ENCODE measurements at regions not wholly inside any gene's neighbourhood (a gene's known extent, or its start where the extent isn't known, plus 50 kb on each side); places are given as distances from the start of the nearest gene placed in this dataset.

DNA sequence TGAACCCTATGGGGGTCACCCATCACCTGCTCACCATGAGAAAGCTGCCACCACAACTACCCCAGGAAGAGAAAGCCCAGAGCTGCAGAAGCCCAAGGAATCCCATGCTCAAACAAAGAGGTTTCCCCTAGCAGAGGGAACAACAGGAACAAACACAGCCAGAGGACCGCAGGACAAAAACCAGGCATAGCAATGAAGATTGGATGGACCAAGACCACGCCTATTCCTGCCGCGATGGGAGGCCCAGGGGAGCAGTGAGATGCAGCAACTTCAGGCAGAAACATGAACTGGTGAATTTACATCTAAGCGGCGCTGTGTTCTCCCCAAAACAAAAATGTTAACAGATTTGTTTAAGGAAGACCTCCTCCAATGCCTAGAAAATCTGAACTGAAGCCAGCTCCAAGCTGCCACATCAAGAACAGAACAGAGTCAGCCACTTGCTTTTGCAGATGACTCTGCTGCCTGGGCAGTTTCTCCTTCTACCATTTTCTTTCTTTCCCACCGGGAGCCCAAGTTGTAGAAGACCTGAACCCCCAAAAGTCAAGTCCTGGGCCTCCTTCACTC is 134.2 kb upstream of the NEBL start:
- no peak for FAIRE-seq

DNA sequence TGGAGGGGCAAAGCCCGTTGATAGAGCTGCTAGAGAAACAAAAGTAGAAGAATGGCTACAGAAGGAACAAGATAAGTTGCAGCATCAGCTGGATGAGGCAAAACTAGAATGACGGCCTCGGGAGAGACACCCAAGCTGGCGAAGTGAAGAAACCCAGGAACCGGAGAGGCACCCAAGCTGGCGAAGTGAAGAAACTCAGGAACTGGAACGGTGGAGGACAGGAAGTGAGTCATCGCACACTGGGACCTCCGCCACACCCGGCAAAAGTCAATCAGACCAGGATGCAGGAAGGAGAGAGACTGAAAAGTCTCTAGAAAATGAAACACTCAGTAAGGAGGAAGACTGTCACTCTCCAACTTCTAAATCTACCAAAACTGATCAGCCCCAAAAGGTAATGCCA is 133.0 kb upstream of the NEBL start:
- Histone ChIP-seq H3K36me3 (ENCODE audit: control insufficient read depth in 2 of 3, insufficient read depth in 3 of 3, low read length in 3 of 3) (no peaks in the 10 kb centered on the region), H3K27ac (ENCODE audit: low read depth in 2 of 2, low read length in 2 of 2) (no peak overlapping the region), H3K9me3 (ENCODE audit: control insufficient read depth in 2 of 3, insufficient read depth in 1 of 3, low read length in 3 of 3) (no peaks in the 10 kb centered on the region), H3K27me3 (ENCODE audit: control insufficient read depth, insufficient read depth, low read length) (no peaks in the 10 kb centered on the region), H3K4me1 (ENCODE audit: control insufficient read depth in 2 of 3, insufficient read depth in 2 of 3, low read depth in 1 of 3, low read length in 3 of 3) (no peaks in the 10 kb centered on the region), H3K9ac (ENCODE audit: low read length in 3 of 3) (no peak overlapping the region), H3K4me3 (ENCODE audit: low read length in 3 of 3) (no peak overlapping the region)
- no peak for DNase-seq
- TF ChIP-seq, protein P1, sequence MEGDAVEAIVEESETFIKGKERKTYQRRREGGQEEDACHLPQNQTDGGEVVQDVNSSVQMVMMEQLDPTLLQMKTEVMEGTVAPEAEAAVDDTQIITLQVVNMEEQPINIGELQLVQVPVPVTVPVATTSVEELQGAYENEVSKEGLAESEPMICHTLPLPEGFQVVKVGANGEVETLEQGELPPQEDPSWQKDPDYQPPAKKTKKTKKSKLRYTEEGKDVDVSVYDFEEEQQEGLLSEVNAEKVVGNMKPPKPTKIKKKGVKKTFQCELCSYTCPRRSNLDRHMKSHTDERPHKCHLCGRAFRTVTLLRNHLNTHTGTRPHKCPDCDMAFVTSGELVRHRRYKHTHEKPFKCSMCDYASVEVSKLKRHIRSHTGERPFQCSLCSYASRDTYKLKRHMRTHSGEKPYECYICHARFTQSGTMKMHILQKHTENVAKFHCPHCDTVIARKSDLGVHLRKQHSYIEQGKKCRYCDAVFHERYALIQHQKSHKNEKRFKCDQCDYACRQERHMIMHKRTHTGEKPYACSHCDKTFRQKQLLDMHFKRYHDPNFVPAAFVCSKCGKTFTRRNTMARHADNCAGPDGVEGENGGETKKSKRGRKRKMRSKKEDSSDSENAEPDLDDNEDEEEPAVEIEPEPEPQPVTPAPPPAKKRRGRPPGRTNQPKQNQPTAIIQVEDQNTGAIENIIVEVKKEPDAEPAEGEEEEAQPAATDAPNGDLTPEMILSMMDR (IDR thresholded peaks at IDR 0.05; ENCODE audit: borderline replicate concordance, extremely low read depth, insufficient read depth), result no peak
- no peak for FAIRE-seq
- intact Hi-C loops (cut with DNase I), result no loop called here

More for the DNA sequence above, 134.2 kb upstream of the NEBL start:
- Histone ChIP-seq H3K9ac (ENCODE audit: low read length in 3 of 3) (no peak overlapping the region), H3K9me3 (ENCODE audit: control insufficient read depth in 2 of 3, insufficient read depth in 1 of 3, low read length in 3 of 3) (no peaks in the 10 kb centered on the region), H3K4me3 (ENCODE audit: low read length in 3 of 3) (no peak overlapping the region), H3K36me3 (ENCODE audit: control insufficient read depth in 2 of 3, insufficient read depth in 3 of 3, low read length in 3 of 3) (no peaks in the 10 kb centered on the region), H3K4me1 (ENCODE audit: control insufficient read depth in 2 of 3, insufficient read depth in 2 of 3, low read depth in 1 of 3, low read length in 3 of 3) (no peaks in the 10 kb centered on the region), H3K27me3 (ENCODE audit: control insufficient read depth, insufficient read depth, low read length) (no peaks in the 10 kb centered on the region), H3K27ac (ENCODE audit: low read depth in 2 of 2, low read length in 2 of 2) (no peak overlapping the region)
- DNase-seq, result no peak
- TF ChIP-seq, protein P1 (IDR thresholded peaks at IDR 0.05; ENCODE audit: borderline replicate concordance, extremely low read depth, insufficient read depth), result no peak
- intact Hi-C loops (cut with DNase I), result no loop called here

DNA sequence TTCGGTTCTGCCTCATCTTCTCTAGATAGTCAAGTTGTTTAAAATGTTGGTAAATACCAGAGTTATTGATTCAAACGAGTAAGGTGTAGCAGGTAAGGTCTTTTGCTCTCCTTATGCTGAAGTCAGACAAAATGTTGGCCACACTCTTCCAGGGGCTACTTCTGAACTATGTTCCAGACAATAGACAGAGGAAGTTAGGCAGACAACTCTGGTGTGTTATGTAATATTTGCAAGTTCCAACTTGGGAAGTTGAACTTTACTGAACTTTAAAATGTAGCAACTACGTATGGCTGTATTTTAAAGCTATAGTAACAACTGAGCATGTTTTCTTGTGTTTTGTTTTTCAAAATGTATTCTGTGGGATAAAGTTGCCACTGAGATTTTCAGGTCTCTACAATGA is 125.7 kb upstream of the NEBL start:
- H3K9ac ChIP-seq (ENCODE audit: low read length in 3 of 3), result no peak overlapping the region
- H3K27ac ChIP-seq (ENCODE audit: low read depth in 2 of 2, low read length in 2 of 2), result no peak overlapping the region
- H3K4me3 ChIP-seq (ENCODE audit: low read length in 3 of 3), result no peak overlapping the region
- no peaks in the 10 kb centered on the region for H3K9me3 ChIP-seq (ENCODE audit: control insufficient read depth in 2 of 3, insufficient read depth in 1 of 3, low read length in 3 of 3)
- no peaks in the 10 kb centered on the region for H3K4me1 ChIP-seq (ENCODE audit: control insufficient read depth in 2 of 3, insufficient read depth in 2 of 3, low read depth in 1 of 3, low read length in 3 of 3)
- no peak for DNase-seq
- FAIRE-seq, result no peak
- TF ChIP-seq, protein P1 (IDR thresholded peaks at IDR 0.05; ENCODE audit: borderline replicate concordance, extremely low read depth, insufficient read depth), result no peak
- H3K27me3 ChIP-seq (ENCODE audit: control insufficient read depth, insufficient read depth, low read length), result no peaks in the 10 kb centered on the region
- intact Hi-C loops (cut with DNase I), result no loop called here
- H3K36me3 ChIP-seq (ENCODE audit: control insufficient read depth in 2 of 3, insufficient read depth in 3 of 3, low read length in 3 of 3), result peaks cover 0 to 4% (median 0%) of the 10 kb centered on the region in 3 donors
